ENCODE measurements at regions not wholly inside any gene's neighbourhood (a gene's known extent, or its start where the extent isn't known, plus 50 kb on each side); places are given as distances from the start of the nearest gene placed in this dataset.
"Not testable (repeated sequence)": the region's sequence is repeated elsewhere in the genome, so short reads cannot be mapped to it uniquely, and the experiment has no call there.

DNA sequence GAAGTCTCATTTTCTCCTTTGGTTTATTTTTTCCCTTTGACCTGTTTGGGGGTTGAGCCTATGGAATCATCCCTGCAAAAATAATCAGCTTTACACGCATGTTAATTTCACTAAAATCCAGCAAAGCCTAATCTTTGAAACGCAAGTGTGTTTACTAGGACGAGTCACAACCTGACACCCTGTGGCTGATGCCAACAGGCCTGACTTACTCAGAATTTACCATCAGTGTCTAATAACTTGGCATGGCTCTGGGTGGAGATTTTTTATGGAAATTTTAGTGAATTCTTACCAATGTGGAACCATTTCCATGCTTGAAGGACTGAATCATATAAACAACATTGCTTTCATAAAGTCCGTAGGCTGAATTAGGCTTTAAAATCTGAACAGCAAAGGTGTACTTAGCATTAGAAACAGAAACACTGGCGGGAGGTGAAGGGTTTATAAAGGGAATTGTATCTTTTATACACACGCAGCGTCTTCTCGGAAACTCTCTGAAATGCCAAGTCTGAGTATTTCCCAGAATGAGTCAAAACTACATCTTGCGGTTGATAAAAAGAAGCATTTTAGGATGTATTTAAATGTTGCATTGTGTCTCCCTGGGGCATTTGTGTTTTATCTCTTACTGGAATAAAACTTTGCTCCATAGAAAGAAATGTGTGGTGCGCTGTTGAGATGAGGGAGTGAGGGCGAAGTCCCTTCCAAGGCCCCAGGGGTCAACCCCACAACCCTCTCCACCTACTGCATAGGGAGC, 81.2 kb downstream of the DACT2 start:
- no peak for DNase-seq (ENCODE audit: low read depth)
- no peak overlapping the region for H3K4me3 ChIP-seq (ENCODE audit: control insufficient read depth, low read depth, low read length)
- TF ChIP-seq, protein P1, sequence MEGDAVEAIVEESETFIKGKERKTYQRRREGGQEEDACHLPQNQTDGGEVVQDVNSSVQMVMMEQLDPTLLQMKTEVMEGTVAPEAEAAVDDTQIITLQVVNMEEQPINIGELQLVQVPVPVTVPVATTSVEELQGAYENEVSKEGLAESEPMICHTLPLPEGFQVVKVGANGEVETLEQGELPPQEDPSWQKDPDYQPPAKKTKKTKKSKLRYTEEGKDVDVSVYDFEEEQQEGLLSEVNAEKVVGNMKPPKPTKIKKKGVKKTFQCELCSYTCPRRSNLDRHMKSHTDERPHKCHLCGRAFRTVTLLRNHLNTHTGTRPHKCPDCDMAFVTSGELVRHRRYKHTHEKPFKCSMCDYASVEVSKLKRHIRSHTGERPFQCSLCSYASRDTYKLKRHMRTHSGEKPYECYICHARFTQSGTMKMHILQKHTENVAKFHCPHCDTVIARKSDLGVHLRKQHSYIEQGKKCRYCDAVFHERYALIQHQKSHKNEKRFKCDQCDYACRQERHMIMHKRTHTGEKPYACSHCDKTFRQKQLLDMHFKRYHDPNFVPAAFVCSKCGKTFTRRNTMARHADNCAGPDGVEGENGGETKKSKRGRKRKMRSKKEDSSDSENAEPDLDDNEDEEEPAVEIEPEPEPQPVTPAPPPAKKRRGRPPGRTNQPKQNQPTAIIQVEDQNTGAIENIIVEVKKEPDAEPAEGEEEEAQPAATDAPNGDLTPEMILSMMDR (conservative IDR thresholded peaks at IDR 0.05; ENCODE audit: control insufficient read depth, insufficient read depth, low read depth, low read length), result no peak

DNA sequence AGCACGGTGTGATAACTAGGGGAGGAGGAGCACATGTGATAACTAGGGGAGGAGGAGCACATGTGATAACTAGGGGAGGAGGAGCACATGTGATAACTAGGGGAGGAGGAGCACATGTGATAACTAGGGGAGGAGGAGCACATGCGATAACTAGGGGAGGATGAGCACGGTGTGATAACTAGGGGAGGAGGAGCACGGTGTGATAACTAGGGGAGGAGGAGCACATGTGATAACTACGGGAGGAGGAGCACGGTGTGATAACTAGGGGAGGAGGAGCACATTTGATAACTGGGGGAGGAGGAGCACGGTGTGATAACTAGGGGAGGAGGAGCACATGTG, 85.7 kb downstream of the DACT2 start:
- DNase-seq (ENCODE audit: low read depth); H3K4me3 ChIP-seq (ENCODE audit: control insufficient read depth, low read depth, low read length): not testable (repeated sequence)

DNA sequence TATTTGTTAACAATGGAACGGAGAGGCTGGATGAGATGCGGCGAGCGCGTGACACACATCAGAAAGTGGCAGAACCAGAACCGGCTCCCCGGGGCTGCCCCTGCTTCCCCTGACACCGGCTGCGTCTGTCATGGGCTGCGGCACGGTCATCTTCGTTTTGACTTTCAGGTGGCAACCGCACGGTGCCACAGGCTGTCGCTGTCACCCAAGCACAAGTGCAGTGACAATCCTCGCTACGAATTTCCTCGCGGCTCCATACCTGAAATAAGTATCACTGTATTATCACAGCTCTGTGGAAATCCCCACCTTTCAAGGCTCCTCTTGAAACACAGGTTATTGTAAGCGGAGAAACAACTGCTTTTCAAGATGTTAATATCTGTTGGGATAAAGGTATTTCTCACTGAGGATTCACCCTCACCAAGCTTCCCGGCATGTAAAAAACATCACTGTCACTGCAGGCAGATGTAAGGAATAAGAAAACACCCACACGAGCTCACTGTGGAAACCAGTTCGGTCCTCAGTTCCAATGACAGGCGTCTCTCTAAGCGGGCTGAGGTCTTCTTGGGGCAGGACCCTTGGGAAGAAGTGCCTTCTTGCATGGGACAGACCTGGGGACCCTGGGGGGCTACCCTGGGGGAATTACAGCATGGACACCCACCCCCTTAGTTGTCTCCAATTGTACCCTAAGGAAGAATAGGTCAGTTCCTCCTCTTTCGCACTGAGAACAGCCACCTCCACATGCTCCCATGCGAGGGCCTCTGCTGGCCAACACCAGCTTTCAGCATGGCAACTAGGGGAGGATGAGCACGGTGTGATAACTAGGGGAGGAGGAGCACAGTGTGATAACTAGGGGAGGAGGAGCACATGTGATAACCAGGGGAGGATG, 86.3 kb downstream of the DACT2 start:
- H3K4me3 ChIP-seq (ENCODE audit: control insufficient read depth, low read depth, low read length), result no peak overlapping the region
- DNase-seq (ENCODE audit: low read depth), result no peak
- TF ChIP-seq, protein P1 (conservative IDR thresholded peaks at IDR 0.05; ENCODE audit: control insufficient read depth, insufficient read depth, low read depth, low read length), result no peak

DNA sequence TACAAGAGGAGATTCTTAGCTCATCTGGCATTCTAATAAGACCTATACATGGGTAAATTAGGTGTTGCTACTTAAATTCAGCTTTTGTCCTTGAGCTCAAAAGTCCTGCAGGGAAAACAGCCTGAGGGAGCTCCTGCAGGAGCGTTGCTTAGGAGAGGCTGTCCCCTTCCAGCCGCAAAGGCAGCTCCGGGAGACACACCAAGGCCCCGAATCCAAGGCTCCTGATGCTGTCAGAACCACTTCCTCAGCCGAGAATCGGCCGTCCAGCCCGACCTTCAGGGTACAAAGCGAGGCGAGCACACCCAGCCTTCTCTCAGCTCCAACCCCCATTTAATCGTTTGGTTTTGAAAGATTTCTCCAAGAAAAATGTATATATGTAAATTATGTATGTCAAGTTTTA, 87.0 kb downstream of the DACT2 start:
- DNase-seq (ENCODE audit: low read depth), result no peak

DNA sequence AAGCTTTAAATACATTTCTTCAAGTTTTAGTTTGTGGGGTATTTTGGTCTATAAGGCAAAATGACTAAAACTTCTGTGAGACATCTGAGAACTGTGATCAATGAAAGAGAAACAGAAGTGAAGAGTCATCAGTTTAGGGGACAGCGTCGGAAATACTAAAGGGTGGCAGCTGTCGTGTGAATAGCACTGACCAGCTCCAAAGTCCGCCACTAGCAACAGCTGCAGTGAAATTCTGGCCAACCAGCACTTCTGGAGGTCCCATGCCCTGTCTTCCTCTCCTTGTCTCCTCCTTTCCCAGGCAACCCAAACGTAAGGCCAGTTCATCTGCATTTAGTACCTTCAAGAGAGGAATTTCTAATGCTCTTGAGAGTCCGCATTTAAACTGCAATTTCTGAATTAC, 87.5 kb downstream of the DACT2 start:
- TF ChIP-seq, protein P1 (conservative IDR thresholded peaks at IDR 0.05; ENCODE audit: control insufficient read depth, insufficient read depth, low read depth, low read length), result no peak
- no peak for DNase-seq (ENCODE audit: low read depth)
- H3K4me3 ChIP-seq (ENCODE audit: control insufficient read depth, low read depth, low read length), result no peak overlapping the region

More for the DNA sequence above, 87.0 kb downstream of the DACT2 start:
- H3K4me3 ChIP-seq (ENCODE audit: control insufficient read depth, low read depth, low read length), result no peak overlapping the region
- TF ChIP-seq, protein P1 (conservative IDR thresholded peaks at IDR 0.05; ENCODE audit: control insufficient read depth, insufficient read depth, low read depth, low read length), result no peak

DNA sequence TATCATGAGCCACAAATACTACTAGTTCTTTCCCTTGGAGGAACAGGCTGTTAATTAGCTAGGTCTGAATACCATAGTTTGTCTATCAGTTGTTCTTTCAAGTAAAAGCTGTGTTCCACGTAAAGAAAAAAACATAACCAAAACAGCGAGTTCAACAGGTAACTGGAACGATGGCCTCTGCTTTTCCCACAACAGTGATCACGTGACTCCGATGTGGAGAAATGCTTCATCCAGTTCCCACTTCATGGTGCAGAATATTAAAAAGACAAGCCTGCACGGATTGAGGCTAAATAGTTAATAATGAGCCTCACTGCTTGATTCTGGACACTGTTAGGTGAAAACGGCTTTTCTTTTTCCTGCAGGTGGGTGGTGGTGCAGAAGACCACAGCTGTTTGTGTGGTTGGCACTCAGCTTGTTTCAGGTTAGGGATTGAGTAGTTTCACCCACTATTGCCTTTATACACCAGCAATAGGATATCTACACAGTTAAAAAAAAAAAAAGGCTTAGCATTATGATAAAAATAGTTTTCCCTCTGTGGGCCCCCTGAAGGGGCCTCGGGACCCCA, 88.1 kb downstream of the DACT2 start:
- TF ChIP-seq, protein P1 (conservative IDR thresholded peaks at IDR 0.05; ENCODE audit: control insufficient read depth, insufficient read depth, low read depth, low read length), result no peak
- H3K4me3 ChIP-seq (ENCODE audit: control insufficient read depth, low read depth, low read length), result no peak overlapping the region

DNA sequence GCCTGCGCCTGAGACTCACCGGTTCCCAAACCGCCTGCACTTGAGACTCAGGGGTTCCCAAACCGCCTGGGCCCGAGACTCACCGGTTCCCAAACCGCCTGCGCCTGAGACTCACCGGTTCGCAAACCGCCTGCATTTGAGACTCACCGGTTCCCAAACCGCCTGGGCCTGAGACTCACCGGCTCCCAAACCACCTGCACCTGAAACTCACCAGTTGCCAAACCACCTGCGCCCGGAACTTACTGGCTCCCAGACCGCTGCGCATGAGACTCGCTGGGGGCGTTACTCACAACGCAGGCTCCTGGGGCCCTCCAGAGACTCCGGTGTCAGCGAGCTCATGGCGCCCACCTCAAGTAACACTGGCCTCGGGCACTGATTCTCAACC, 90.2 kb downstream of the DACT2 start:
- DNase-seq (ENCODE audit: low read depth), result no peak
- H3K4me3 ChIP-seq (ENCODE audit: control insufficient read depth, low read depth, low read length), result no peak overlapping the region
- TF ChIP-seq, protein P1 (conservative IDR thresholded peaks at IDR 0.05; ENCODE audit: control insufficient read depth, insufficient read depth, low read depth, low read length), result no peak

More for the DNA sequence above, 88.1 kb downstream of the DACT2 start:
- DNase-seq (ENCODE audit: low read depth), result no peak

Data from fibroblast of mammary gland (primary cell).